22Rv1 (cell line): ENCODE measurements at regions not wholly inside any gene's neighbourhood (a gene's known extent, or its start where the extent isn't known, plus 50 kb on each side); places are given as distances from the start of the nearest gene placed in this dataset.

Experiments
- ZFX ChIP-seq: fragments of 450-650 bp; IDR thresholded peaks from 2 replicates; pipeline ENCODE4 v1.6.1; 2017; ENCODE audit warnings: antibody characterized with exemption, borderline replicate concordance
- TF ChIP-seq, protein P1 (sequence below): fragments of 450-650 bp; IDR thresholded peaks from 2 replicates; pipeline ENCODE4 v1.5.1; 2017; ENCODE audit warnings: mild to moderate bottlenecking

DNA sequence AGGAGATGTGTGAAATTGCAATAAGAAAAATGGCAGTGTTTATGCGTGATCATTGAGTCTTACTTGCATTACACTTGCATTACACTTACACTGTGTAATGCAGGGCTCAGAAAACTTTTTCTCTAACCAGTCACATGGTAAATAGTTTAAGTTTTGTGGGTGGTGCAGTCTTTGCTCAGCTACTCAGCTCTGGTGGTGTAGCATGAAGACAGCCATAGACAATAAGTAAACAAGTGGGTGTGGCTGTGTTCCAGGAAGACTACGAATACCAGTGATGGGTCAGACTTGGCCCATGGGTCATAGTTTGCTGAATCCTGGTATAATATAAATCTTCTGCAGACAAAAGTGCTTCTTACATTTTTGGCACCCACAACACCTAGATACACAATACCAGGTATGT is 115.6 kb upstream of the CYP1B1 start:
- TF ChIP-seq, protein P1, sequence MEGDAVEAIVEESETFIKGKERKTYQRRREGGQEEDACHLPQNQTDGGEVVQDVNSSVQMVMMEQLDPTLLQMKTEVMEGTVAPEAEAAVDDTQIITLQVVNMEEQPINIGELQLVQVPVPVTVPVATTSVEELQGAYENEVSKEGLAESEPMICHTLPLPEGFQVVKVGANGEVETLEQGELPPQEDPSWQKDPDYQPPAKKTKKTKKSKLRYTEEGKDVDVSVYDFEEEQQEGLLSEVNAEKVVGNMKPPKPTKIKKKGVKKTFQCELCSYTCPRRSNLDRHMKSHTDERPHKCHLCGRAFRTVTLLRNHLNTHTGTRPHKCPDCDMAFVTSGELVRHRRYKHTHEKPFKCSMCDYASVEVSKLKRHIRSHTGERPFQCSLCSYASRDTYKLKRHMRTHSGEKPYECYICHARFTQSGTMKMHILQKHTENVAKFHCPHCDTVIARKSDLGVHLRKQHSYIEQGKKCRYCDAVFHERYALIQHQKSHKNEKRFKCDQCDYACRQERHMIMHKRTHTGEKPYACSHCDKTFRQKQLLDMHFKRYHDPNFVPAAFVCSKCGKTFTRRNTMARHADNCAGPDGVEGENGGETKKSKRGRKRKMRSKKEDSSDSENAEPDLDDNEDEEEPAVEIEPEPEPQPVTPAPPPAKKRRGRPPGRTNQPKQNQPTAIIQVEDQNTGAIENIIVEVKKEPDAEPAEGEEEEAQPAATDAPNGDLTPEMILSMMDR, result no peak
- TF ChIP-seq ZFX, result no peak
